Neural cell (in vitro differentiated cells): ENCODE measurements at regions not wholly inside any gene's neighbourhood (a gene's known extent, or its start where the extent isn't known, plus 50 kb on each side); places are given as distances from the start of the nearest gene placed in this dataset.

Experiments
- H2AFZ ChIP-seq: fragments of 200-600, 300-800 bp; sonication (generic), shearing (Covaris generic); 2 replicates; pipeline ENCODE4 v1.6.0; 2014; ENCODE audit warnings: low read depth, mild to moderate bottlenecking, antibody characterized with exemption, low read length, moderate library complexity
- H3F3A ChIP-seq: fragments of 200-600 bp; shearing (Covaris generic); 2 replicates; pipeline ENCODE4 v1.6.1; 2016; ENCODE audit warnings: mild to moderate bottlenecking, moderate library complexity, mixed read lengths, antibody characterized with exemption, low read length; ENCODE audit not compliant: insufficient read depth, poor library complexity, severe bottlenecking
- H3K27ac ChIP-seq: fragments of 200-600, 300-800 bp; sonication (generic), shearing (Covaris generic); 2 replicates; pipeline ENCODE4 v1.5.1; 2014; ENCODE audit warnings: mild to moderate bottlenecking, low read length, moderate library complexity
- H3K27me3 ChIP-seq: fragments of 300-800, 200-600 bp; sonication (generic), shearing (Covaris generic); 2 replicates; pipeline ENCODE4 v1.6.0; 2014; ENCODE audit warnings: mild to moderate bottlenecking, low read depth, low read length, moderate library complexity; ENCODE audit not compliant: insufficient read depth
- H3K36me3 ChIP-seq: fragments of 300-800, 200-600 bp; sonication (generic), shearing (Covaris generic); 2 replicates; pipeline ENCODE4 v1.5.1; 2014; ENCODE audit warnings: mild to moderate bottlenecking, antibody characterized with exemption, low read length, moderate library complexity; ENCODE audit not compliant: insufficient read depth
- H3K4me2 ChIP-seq: fragments of 300-800, 200-600 bp; sonication (generic), shearing (Covaris generic); 2 replicates; pipeline ENCODE4 v1.6.0; 2014; ENCODE audit warnings: mild to moderate bottlenecking, low read length
- H3K4me3 ChIP-seq: fragments of 300-800, 200-600 bp; sonication (generic), shearing (Covaris generic); 2 replicates; pipeline ENCODE4 v1.5.1; 2014; ENCODE audit warnings: mild to moderate bottlenecking, low read length, moderate library complexity
- H3K79me2 ChIP-seq: fragments of 200-600 bp; shearing (Covaris generic); replicated peaks from 2 replicates; pipeline ENCODE4 v1.6.0; 2014; ENCODE audit warnings: mild to moderate bottlenecking, low read length, moderate library complexity; ENCODE audit not compliant: insufficient read depth
- H3K9ac ChIP-seq: fragments of 300-800, 200-600 bp; sonication (generic), shearing (Covaris generic); 2 replicates; pipeline ENCODE4 v1.6.1; 2016; ENCODE audit warnings: mild to moderate bottlenecking, low read length, mixed read lengths
- H3K9me2 ChIP-seq: fragments of 200-600 bp; shearing (Covaris generic); 2 replicates; pipeline ENCODE4 v1.6.1; 2016; ENCODE audit warnings: mild to moderate bottlenecking, low read length, mixed read lengths; ENCODE audit not compliant: insufficient read depth
- H3K9me3 ChIP-seq: fragments of 200-600, 300-800 bp; sonication (generic), shearing (Covaris generic); 2 replicates; pipeline ENCODE4 v1.6.1; 2016; ENCODE audit warnings: mild to moderate bottlenecking, mixed run types, low read length, moderate library complexity, mixed read lengths
- H4K20me1 ChIP-seq: fragments of 200-600 bp; shearing (Covaris generic); 2 replicates; pipeline ENCODE4 v1.6.1; 2016; ENCODE audit warnings: mild to moderate bottlenecking, mixed run types; ENCODE audit not compliant: insufficient read depth
- CTCF ChIP-seq: fragments of 450-650 bp; IDR thresholded peaks from 2 replicates; pipeline ENCODE4 v1.5.1; 2014; ENCODE audit warnings: antibody characterized with exemption, mild to moderate bottlenecking, moderate library complexity; ENCODE audit not compliant: poor library complexity, severe bottlenecking
- EP300 ChIP-seq: fragments of 450-650 bp; conservative IDR thresholded peaks from 2 replicates; pipeline ENCODE4 v1.6.1; 2014; ENCODE audit warnings: antibody characterized with exemption, mild to moderate bottlenecking, moderate library complexity; ENCODE audit not compliant: poor library complexity, severe bottlenecking
- EZH2 ChIP-seq: fragments of 200-600, 300-800 bp; shearing (Covaris generic), sonication (generic); IDR thresholded peaks from 2 replicates; pipeline ENCODE4 v1.6.1; 2014; ENCODE audit warnings: antibody characterized with exemption, low read length, borderline replicate concordance, mild to moderate bottlenecking; ENCODE audit not compliant: insufficient read depth, poor library complexity, severe bottlenecking
- MXI1 ChIP-seq: fragments of 450-650 bp; conservative IDR thresholded peaks from 2 replicates; pipeline ENCODE4 v1.6.1; 2014; ENCODE audit warnings: antibody characterized with exemption, mild to moderate bottlenecking; ENCODE audit not compliant: poor library complexity, severe bottlenecking
- POLR2AphosphoS5 ChIP-seq: IDR thresholded peaks from 2 replicates; pipeline ENCODE4 v1.6.1; 2012
- RAD21 ChIP-seq: fragments of 450-650 bp; conservative IDR thresholded peaks from 2 replicates; pipeline ENCODE4 v1.6.1; 2014; ENCODE audit warnings: antibody characterized with exemption, mild to moderate bottlenecking, moderate library complexity
- REST ChIP-seq: IDR thresholded peaks from 2 replicates; pipeline ENCODE4 v1.6.1; 2012; ENCODE audit warnings: borderline replicate concordance
- SMC3 ChIP-seq: fragments of 450-650 bp; conservative IDR thresholded peaks from 2 replicates; pipeline ENCODE4 v1.6.1; 2014; ENCODE audit warnings: antibody characterized with exemption, mild to moderate bottlenecking, moderate library complexity; ENCODE audit not compliant: poor library complexity
- TAF1 ChIP-seq: IDR thresholded peaks from 2 replicates; pipeline ENCODE4 v1.6.1; 2012; ENCODE audit warnings: low read depth

- no peak overlapping the region for H2AFZ ChIP-seq
- no peaks in the 10 kb centered on the region for H3K27me3 ChIP-seq
- no peak for TF ChIP-seq MXI1
- TF ChIP-seq REST, result no peak
- TF ChIP-seq CTCF, result no peak
- TF ChIP-seq POLR2AphosphoS5, result no peak
- no peak for TF ChIP-seq TAF1
- no peak for TF ChIP-seq SMC3
- no peak for TF ChIP-seq RAD21
- TF ChIP-seq EP300, result no peak
- TF ChIP-seq EZH2, result no peak
- no peak overlapping the region for H3K4me3 ChIP-seq
- H3K9me3 ChIP-seq, result no peaks in the 10 kb centered on the region
- H3K79me2 ChIP-seq, result no peaks in the 10 kb centered on the region
- peak overlapping the region; percentile 81 for H3K27ac ChIP-seq
- H3F3A ChIP-seq, result no peaks in the 10 kb centered on the region
- no peaks in the 10 kb centered on the region for H3K9me2 ChIP-seq
- H4K20me1 ChIP-seq, result no peaks in the 10 kb centered on the region
- H3K9ac ChIP-seq, result no peak overlapping the region
- no peaks in the 10 kb centered on the region for H3K36me3 ChIP-seq
- no peak overlapping the region for H3K4me2 ChIP-seq
These were observed 276.0 kb downstream of the FOXG1 start for GRCh38 chr14:29042551-29042950.

GRCh38 chr14:29043737-29044136 is 277.1 kb downstream of the FOXG1 start:
- peak overlapping the region; percentile 81 for H3K27ac ChIP-seq
- H3F3A ChIP-seq, result no peaks in the 10 kb centered on the region
- no peaks in the 10 kb centered on the region for H3K9me2 ChIP-seq
- peak overlapping the region; percentile 24 for H3K4me2 ChIP-seq
- H3K79me2 ChIP-seq, result no peaks in the 10 kb centered on the region
- no peaks in the 10 kb centered on the region for H3K36me3 ChIP-seq
- peak overlapping the region; percentile 31 for H3K4me3 ChIP-seq
- peak overlapping the region; percentile 22 for H3K9ac ChIP-seq
- no peaks in the 10 kb centered on the region for H3K9me3 ChIP-seq
- H4K20me1 ChIP-seq, result no peaks in the 10 kb centered on the region
- no peak for TF ChIP-seq REST
- peak; percentile 50 for TF ChIP-seq EP300
- peak; percentile 34 for TF ChIP-seq POLR2AphosphoS5
- H2AFZ ChIP-seq, result no peak overlapping the region
- no peaks in the 10 kb centered on the region for H3K27me3 ChIP-seq
